ENCODE measurements at regions not wholly inside any gene's neighbourhood (a gene's known extent, or its start where the extent isn't known, plus 50 kb on each side); places are given as distances from the start of the nearest gene placed in this dataset.

GRCh38 chr17:64784353-64785010 lies 122.4 kb upstream of the SMURF2 start:
- intact Hi-C loops (cut with DNase I): no loop called here
- Histone ChIP-seq H3K4me3 (no peak overlapping the region), H3K9me3 (no peaks in the 10 kb centered on the region), H3K27me3 (peaks cover 0 to 52% (median 15%) of the 10 kb centered on the region in 9 donors), H3K36me3 (peaks cover 0 to 46% (median 38%) of the 10 kb centered on the region in 9 donors), H3K4me1 (peaks cover 0 to 29% (median 26%) of the 10 kb centered on the region in 12 donors), H3K27ac (no peak overlapping the region)
- ATAC-seq: no peak
- WGBS, 4 donors: 91 to 93% (median 91%) methylated on average over 16 of the region's 16 CpGs
- no peak for DNase-seq
- TF ChIP-seq, protein P1, sequence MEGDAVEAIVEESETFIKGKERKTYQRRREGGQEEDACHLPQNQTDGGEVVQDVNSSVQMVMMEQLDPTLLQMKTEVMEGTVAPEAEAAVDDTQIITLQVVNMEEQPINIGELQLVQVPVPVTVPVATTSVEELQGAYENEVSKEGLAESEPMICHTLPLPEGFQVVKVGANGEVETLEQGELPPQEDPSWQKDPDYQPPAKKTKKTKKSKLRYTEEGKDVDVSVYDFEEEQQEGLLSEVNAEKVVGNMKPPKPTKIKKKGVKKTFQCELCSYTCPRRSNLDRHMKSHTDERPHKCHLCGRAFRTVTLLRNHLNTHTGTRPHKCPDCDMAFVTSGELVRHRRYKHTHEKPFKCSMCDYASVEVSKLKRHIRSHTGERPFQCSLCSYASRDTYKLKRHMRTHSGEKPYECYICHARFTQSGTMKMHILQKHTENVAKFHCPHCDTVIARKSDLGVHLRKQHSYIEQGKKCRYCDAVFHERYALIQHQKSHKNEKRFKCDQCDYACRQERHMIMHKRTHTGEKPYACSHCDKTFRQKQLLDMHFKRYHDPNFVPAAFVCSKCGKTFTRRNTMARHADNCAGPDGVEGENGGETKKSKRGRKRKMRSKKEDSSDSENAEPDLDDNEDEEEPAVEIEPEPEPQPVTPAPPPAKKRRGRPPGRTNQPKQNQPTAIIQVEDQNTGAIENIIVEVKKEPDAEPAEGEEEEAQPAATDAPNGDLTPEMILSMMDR (IDR thresholded peaks at IDR 0.05): no peak
- TF ChIP-seq POLR2A (IDR thresholded peaks at IDR 0.05): no peak

DNA sequence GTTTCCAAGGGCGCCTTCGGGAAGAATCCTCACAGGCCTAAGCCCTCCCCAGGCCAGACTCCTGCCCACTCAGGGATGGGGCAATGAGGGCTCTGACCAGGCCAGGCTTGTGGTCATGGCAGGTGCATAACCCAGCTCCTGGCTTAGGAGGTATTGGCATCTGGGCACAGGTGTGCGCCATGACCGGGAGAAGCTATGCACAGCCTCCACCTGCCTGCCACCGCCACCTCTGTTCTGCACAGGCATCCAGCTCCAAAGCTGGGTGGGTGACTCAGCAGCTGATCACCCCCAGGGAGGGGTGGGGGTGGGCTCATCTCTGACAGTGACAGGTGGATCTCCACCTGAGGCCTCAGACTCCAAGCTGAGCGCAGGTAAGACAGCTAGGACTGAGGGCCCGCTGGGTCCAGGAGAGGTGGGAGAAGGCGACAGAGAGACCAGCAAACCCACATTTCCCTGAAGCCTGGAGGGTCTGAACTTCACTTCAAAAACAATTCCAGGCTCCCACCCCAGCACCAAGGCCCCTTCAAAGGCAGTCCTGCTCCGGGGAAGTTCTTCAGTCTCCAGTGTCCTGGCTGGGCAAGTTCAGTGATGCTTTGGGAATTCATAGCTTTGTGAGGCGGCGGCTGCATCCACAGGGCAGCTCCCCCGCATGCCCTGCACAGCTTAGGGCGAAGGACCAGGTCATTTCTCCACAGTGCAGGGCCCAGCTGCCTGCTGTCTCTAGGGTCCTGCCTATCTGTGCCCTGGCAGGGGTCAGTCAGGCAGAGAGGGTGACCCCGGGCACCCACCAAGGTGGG lies 121.6 kb upstream of the SMURF2 start:
- H3K9me3 ChIP-seq: no peaks in the 10 kb centered on the region
- H3K36me3 ChIP-seq: peaks cover 0 to 46% (median 38%) of the 10 kb centered on the region in 9 donors
- ATAC-seq (no peak), DNase-seq (no peak)
- 97 to 98% (median 97%) methylated on average over 10 to 14 of the region's 14 CpGs for WGBS, 4 donors
- intact Hi-C loops (cut with DNase I): no loop called here
- H3K27me3 ChIP-seq: peaks cover 0 to 59% (median 15%) of the 10 kb centered on the region in 9 donors
- peaks cover 0 to 36% (median 32%) of the 10 kb centered on the region in 12 donors for H3K4me1 ChIP-seq
- no peak for TF ChIP-seq POLR2A (IDR thresholded peaks at IDR 0.05)
- TF ChIP-seq, protein P1 (IDR thresholded peaks at IDR 0.05): no peak
- no peak overlapping the region for H3K4me3 ChIP-seq
- H3K27ac ChIP-seq: no peak overlapping the region

- H3K36me3 ChIP-seq: peaks cover 0 to 46% (median 38%) of the 10 kb centered on the region in 9 donors
- WGBS, 4 donors: 83 to 93% (median 91%) methylated on average over 6 of the region's 6 CpGs
- DNase-seq (no peak), ATAC-seq (no peak)
- no peak overlapping the region for H3K27ac ChIP-seq
- intact Hi-C loops (cut with DNase I): no loop called here
- no peaks in the 10 kb centered on the region for H3K9me3 ChIP-seq
- peaks cover 0 to 43% (median 37%) of the 10 kb centered on the region in 12 donors for H3K4me1 ChIP-seq
- no peak overlapping the region for H3K4me3 ChIP-seq
- TF ChIP-seq, protein P1 (IDR thresholded peaks at IDR 0.05): no peak
- TF ChIP-seq POLR2A (IDR thresholded peaks at IDR 0.05): no peak
- peaks cover 0 to 61% (median 15%) of the 10 kb centered on the region in 9 donors for H3K27me3 ChIP-seq
These were observed 120.9 kb upstream of the SMURF2 start for GRCh38 chr17:64783031-64783461.

Data from heart left ventricle (tissue), 16 donors.